Head of caudate nucleus (tissue), 42 donors: ENCODE measurements at regions not wholly inside any gene's neighbourhood (a gene's known extent, or its start where the extent isn't known, plus 50 kb on each side); places are given as distances from the start of the nearest gene placed in this dataset.

Source experiments
- DNase-seq, 42 donors: peaks; one replicate each; pipeline versions ENCODE4 v3.0.0 to v3.0.0-alpha.2; 2020 to 2021; ENCODE audit warnings: mixed read lengths in 7 of 42
- intact Hi-C: fragments of 100-400 bp; cut with DNase I; formaldehyde crosslinking; loops from one replicate; pipeline ENCODE4 v1.15.0; 2022

DNA sequence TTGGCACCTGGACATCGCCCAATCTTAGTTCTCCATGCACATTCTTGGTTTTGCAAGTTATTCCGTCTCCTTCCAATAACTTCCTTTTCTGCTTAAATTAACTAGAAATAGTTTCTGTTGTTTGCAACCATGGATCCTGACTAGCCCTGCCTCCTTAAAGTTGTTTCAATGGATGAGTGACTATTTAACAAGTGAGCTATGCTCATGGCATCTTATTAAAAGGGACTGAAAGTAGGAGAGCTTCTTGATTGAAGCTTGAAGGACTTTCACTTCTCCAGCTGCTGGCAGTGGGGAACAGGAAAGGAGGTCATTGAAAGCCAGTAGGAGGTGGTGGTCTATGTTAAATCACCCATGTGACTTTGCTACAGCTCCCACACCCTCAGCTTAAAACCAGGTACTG, 466.8 kb downstream of the ARHGEF28 start:
- DNase-seq: no peak
- intact Hi-C loops: no loop called here

DNA sequence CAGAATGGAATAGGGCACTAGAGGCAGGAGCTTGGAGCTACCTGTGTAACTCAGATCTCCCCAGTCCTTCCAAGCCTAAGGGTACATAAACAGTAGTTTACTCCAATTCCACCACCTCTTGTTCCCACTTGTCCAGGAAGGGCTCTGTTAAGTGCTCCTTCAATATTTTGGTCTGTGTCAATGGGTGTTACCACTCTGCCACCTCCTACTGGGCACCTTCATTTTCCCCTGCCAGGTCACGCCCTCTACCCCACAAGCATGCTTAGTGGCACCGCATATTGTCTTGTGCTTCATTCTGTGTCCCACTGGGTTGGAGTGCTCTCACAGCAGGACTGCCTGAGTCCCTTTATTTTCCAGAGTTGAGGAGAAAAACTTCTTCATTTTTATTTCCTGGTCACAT, 459.8 kb downstream of the ARHGEF28 start:
- intact Hi-C loops: no loop called here
- no peak for DNase-seq

DNA sequence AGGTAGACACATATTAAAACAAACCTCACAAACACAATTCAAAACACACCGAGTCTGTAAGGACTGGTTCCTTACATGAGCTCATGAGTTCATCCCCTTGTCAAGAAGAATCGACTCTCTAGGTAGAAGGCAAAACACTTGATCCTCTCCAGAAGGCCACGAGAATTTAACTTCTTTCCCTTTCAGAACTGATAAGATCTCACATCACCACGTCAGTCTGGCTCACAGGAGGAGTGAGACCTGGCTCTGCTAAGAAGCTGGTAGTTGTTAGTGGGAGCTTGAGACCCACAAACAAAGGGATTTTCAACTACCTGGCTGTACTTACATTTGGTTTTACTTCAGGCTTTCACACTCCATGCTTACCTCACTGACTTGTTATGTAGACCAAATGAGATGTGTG, 459.2 kb downstream of the ARHGEF28 start:
- DNase-seq: no peak
- intact Hi-C loops: no loop called here

DNA sequence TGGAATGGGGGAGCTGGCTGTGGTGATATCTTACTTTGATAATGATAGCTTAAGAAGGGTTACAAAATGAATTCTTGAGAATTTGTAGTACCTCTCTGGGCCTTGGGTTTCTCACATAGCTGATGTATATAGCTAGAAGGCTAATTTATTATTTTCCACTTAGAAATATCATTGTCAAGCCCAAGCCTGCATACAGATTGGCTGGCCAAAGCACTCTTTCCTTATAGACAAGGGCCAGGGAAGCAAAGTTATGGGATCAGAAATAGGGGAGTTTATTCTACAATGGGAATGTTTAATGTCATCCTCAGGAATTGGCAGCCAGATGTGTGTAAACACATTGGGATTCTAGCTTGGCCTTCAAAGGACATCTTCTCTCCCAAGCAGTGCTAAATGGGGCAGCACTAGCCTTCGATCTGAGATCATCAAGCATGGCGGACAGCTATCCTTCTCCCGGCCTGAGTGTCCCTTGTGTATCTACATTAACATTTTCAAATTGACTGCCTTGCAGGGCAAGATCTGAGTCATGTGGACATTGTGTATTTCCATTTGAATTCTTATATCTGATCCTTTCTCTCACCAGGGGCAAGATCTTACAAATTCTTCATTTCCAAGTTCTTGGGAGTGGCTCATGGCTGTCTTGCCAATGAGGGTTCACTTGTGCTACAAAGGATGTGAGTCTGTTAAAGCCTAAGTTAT, 457.2 kb downstream of the ARHGEF28 start:
- intact Hi-C loops: no loop called here
- no peak for DNase-seq

DNA sequence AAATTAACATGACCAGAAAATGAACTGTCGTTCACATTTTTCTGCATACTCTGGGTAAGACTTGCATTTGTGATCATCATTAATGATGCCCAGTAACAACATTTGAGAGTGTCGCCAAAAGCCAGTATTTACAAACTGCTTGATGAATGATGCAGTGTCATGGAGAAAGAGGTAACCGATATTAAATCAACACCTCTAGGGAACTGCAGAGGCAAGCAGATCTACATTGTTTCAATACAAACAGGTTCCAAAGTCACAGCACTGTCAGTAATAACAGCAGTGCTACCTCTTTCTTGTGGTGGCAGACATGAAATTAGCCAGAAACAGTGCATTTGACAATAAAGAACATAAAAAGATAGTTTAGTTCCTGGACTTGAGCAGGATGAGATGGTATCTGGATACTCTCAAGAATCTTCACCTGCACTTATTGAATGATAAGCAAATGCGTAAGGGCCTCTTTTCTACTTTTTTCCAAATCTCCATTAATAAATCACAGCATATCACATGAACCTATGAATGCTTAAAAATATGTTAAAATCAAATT, 456.6 kb downstream of the ARHGEF28 start:
- intact Hi-C loops: no loop called here
- no peak for DNase-seq

DNA sequence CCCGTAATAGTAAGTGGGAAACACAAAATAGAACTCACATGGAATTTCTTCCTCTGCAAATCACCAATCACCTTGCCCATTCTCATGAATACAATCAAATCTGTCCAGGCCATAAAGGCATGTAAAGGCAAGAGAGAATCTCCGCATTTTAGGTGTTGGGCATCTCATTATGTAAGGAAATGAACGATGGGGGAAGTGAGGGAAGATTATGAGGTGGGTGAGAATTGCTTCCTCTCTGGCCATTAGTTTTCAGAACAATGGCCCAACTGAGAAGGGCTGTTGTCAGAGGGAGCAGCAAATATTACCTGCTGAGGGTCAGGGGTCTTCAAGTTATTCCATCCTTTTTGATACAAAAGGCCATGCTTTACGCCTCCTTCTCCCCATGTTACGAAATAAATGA, 455.1 kb downstream of the ARHGEF28 start:
- intact Hi-C loops: no loop called here
- no peak for DNase-seq

DNA sequence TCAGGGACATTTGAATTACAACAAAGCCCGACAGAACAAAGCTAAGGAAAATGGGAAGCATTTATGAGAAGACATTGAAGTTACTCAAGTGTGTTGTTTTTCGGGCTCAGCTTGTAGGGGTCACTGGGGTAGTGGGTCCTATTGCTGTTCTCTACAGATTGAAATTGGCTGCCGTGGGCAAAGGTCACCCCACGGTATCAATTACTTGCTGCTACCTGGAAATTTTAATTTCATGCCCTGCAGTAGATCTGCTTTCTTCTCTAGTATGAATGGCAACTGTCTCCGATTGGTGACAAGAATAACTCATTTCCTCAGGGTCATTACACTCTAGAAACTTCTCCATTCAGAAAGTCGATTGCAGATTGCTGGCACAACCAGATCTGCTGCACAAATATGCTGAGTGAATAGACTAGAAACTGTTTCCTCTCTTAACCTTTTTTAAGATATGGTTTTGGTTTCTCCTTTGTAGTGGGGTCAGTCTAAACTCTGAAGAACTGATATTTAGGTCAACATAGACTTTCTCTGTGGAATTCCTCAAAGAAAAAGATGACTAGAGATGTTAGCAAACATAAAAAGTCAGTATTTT, 454.1 kb downstream of the ARHGEF28 start:
- intact Hi-C loops: no loop called here
- DNase-seq: no peak

DNA sequence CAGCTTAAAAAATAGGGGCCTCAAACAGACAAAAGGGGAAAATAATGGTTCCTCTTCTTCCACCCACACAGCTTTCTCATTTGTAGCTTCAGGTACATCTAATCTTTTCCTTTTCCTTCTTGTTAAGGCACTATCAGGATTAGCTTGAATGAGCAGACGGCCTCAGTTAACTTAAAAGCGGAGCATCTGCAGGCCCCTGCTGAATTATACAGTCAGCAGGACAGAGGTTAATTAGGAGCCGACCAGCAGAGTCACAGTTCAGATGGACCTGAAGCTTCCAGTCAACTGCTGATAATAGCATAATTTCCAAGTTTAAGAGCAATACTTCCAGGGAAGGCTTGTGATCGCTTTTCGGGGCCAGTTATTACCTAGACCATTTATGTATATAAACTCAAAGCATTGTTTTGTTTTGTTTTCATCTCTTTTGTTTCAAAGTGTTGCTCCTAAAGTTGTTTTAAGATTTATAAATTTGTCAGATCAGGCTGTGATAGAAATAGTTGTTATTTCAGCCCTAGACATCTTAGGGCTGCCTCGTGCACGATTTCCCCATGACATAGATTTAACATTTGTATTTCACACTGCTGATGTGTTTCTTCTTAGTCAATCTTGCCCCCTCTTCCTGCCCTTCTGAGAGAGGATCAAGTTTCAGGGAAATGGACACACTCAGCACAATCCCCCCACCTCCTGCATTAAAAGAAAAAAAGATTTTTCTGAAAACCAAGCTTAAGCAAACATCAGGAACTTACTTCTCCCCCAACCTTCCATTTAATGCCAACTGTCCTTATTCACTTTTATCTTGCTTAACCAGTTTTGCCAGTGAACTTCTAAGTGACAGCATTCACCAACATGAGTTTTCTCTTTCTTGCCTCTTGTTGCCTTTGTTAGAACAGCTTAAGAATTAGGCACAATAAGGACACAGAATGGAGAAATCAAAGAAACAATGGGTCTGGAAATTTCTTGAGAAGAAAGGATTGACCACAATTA, 449.8 kb downstream of the ARHGEF28 start:
- intact Hi-C loops: no loop called here

DNA sequence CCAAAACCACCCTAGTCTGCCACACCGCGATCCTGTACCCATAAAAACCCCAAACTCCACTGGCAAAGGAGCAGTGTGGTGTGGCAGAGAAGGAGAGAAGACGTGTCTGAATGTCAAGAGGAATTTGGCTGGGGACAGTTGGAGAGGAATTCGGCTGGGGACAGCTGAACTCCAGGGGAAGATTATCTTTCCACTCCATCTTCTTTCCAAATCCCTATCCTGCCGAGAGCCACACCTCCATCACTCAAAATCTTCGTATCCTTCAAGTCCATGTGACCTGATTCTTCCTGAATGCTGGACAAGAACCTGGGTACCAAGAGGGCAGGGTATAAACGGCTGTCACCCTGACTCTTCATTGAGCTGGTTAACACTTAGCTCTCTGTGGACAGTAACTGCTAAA, 448.1 kb downstream of the ARHGEF28 start:
- intact Hi-C loops: no loop called here

More for the DNA sequence above, 449.8 kb downstream of the ARHGEF28 start:
- DNase-seq: no peak

DNA sequence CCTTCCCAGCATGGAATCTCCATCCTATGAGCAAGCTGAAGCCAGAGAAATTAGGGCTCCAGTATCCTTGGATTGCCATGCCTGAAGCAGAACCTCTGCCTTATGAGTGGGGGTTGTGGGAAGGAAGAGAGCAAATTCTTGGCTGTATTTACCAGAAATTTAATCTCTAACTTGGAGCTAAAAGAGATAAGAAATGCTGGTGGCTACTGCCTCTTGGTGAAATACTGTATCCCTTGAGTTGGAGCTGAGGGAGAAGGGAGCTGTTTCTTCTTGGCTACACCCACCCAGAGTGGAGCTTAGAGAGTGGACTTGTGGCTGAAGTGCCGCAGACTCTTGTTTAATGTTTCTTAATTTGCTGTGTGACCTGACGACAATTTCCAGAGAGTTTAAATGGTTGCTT, 447.3 kb downstream of the ARHGEF28 start:
- intact Hi-C loops: no loop called here

More for the DNA sequence above, 448.1 kb downstream of the ARHGEF28 start:
- no peak for DNase-seq

DNA sequence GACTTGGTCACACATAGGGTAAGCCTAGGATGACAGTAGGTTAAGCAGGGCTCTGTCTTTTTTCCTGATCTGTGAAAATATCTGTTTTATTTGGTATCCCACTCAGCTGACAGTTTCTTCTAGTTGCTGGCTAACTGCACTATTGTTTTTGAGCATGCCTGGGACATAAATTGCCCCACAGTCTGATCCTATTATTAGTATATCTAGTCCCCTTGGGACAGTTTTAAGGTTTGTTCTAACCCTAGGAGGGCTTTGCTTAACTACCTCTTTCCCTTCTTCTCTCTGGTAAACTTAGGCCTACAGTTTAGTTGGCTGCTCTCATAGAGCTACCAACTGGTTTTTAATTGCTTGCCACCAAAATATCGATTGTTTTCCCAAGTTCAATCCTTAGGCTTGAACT, 446.6 kb downstream of the ARHGEF28 start:
- no peak for DNase-seq
- intact Hi-C loops: no loop called here

More for the DNA sequence above, 447.3 kb downstream of the ARHGEF28 start:
- no peak for DNase-seq

DNA sequence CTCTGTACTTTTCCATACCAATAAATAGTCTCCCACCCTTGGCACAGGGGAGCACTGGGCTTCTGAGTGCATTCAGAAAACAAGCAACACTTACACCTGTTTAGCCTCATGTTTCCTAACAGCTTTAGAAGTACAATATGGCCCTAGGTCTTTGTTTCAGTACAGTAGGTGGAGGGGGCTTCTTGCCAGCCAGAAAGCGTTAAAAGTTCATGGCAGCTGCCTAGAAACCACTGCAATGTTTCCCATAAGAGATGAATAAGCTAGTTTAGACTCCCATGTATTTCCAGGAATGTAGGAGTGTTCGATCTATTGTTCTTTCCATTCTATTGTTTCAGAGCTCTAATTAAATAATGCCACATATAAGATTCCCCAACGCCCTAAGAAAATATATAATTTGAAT, 444.8 kb downstream of the ARHGEF28 start:
- DNase-seq: no peak
- intact Hi-C loops: no loop called here

DNA sequence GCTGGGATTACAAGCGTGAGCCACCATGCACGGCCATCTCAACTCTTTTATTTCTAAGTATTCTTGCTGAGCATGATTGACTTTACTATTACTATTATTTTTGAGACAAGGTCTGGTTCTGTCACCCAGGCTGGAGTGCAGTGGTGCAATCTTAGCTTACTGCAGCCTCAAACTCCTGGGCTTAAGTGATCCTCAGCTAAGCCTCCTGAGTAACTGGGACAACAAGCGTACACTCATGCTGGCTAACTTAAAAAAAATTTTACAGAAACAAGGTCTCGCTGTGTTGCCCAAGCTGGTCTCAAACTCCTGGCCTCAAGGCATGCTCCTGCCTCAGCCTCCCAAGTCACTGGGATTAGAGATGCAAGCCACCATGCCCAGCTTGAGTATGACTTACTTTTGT, 443.7 kb downstream of the ARHGEF28 start:
- intact Hi-C loops: no loop called here
- no peak for DNase-seq

DNA sequence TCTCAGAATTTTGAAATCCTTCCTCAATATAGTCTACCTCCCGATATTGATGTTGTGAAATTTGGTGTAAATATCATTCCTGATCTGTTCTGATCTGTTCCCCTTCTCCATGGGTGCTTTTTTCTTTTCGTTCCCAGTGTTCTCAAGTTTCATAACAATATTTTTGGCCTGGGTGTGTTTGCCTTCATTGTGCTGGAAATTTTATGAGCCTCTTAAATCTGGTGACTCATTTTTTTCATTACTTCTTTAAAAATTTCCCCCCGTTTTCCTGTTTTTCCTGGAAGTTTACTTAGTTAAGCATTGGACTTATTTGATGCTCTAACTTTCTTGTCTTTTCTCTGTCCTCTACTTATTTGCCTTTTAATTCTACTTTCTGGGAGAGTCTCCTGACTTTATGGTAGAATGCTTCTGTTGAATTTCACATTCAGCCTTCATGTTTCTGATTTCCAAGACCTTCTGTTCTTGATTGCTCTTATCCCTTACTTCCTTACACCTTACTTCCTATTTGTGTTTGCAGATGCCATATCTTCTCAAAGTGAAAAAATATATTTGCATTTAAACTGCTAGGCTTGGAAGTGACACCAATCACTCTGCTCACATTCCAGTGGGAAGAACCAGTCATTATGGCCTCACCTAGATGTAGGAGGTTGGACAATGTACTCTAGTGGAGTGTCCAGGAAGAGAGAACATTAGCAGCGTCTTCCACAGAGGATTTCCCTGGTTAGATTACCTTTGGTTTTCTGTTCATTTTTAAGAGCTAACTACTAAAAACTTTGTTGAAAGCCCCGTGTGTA, 441.9 kb downstream of the ARHGEF28 start:
- intact Hi-C loops: no loop called here
- no peak for DNase-seq

DNA sequence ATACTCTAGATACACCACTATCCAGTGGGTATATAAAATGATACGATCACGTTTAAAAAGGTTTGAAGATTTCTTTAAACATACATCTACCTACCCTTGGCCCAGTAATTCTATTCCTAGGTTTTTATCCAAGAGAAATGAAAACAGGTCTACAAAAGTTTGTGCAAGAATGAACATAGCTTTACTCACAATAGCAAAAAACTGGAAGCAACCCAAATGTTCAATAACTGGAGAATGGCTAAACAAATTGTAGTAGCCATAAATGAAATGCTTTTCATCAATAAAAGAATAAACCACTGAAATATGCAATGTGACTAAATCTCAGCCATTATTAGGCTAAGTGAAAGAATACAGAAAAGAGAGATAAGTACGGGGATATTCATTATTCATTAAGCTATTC, 438.9 kb downstream of the ARHGEF28 start:
- intact Hi-C loops: no loop called here
- no peak for DNase-seq

DNA sequence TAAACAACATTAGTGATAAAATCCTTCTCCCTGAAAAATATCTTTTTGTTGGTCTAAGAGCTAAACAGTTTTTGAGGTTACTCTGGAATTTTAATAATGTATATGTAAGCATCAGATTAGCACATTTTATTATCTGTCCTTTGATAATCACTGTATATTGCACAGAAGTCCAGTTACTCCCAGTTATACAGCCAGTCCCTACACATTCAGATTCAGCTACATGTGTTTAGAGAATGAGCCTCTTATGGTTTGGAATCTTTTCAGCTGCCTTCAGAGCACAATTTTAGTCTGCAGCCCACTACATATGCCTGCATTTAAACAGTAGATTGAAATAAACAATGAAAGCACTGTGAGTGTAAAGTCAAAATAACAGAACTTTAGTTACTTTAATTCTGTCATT, 438.2 kb downstream of the ARHGEF28 start:
- DNase-seq: no peak
- intact Hi-C loops: no loop called here

DNA sequence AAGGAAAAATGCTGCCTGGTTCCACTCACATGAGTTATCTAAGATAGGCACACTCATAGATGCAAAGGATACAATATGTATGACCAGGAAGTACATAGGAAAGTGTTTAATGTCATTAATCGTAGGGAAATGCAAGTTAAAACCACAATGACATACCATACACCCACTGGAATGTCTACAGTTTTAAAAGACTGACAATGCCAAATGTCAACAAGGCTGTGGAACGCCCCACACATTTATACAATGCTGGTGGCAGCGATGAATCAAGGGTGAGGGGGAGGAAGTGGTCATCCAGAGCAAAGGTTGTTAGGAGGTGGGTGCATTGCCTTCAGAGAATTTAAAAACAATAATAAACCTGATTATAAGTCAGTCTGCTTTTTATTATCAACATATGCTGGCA, 437.8 kb downstream of the ARHGEF28 start:
- no peak for DNase-seq
- intact Hi-C loops: no loop called here

DNA sequence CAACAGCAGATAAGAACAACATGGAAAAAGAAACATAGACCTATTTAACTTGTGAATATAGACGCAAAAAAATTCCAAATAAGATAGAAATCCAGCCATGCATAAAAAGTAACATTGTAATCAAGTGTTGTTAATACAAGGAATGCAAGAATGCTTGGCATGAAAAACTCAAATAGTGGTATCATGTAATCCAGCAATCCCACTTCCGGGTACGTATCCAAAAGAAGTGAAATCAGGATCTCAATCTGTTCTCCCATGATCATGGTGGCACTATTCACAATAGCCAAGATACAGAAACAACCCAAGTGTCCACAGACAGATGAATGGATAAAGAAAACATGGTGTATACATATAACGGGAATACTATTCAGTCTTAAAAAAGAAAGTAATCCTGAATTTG, 437.4 kb downstream of the ARHGEF28 start:
- no peak for DNase-seq
- intact Hi-C loops: no loop called here

DNA sequence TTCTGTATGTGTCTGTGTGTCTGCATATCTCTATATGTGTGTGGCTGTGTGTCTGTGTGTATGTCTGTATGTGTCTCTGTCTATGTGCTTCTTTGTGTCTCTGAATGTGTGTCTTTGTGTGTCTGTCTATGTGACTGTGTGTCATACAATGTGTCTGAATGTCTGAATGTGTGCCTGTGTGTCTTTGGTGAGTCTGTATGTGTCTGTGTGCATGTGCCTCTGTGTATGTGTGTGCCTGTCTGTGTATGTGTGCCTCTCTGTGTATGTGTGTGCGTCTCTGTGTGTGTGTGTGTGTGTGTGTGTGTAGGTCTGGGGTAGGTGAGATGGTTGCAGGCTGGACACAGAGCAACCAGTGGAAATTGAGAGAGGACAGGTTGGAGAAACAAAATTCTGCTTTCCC, 435.3 kb downstream of the ARHGEF28 start:
- intact Hi-C loops: no loop called here
- DNase-seq: no peak
